ENCODE measurements at regions not wholly inside any gene's neighbourhood (a gene's known extent, or its start where the extent isn't known, plus 50 kb on each side); places are given as distances from the start of the nearest gene placed in this dataset.
"Not testable (repeated sequence)": the region's sequence is repeated elsewhere in the genome, so short reads cannot be mapped to it uniquely, and the experiment has no call there.

DNA sequence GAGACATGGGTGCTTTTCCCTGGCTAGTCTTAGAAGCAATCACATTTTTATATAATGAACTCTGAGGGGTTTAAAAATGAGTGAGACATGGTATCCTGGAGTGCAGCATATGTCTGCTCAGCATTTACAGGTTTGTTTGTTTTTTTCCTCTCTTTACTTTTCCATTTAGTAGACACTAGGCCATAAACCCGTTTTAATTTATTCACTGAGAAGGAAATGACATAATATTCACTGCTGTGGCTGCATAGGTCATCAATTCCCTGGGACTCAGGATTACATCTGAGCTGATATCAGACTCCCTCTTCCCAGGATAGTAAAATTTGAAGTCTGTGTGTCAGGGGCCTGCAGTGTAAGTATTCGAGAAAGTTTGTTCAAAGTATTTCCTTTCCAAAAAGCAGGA is 178.9 kb upstream of the SPRY1 start:
- Histone ChIP-seq H3K4me1 (ENCODE audit: control insufficient read depth, insufficient read depth, low read length) (no peaks in the 10 kb centered on the region), H3K4me3 (ENCODE audit: insufficient read depth, low read depth, low read length) (no peak overlapping the region), H3K36me3 (ENCODE audit: control insufficient read depth, insufficient read depth, low read length) (no peaks in the 10 kb centered on the region), H3K27me3 (ENCODE audit: control insufficient read depth, insufficient read depth, low read length, poor library complexity, severe bottlenecking) (no peaks in the 10 kb centered on the region), H3K27ac (ENCODE audit: insufficient read depth, low read depth, low read length, poor library complexity, severe bottlenecking) (no peak overlapping the region), H3K9me3 (ENCODE audit: control insufficient read depth, low read length) (no peaks in the 10 kb centered on the region)
- WGBS, 2 experiments = 94 to 95% methylated on average over 2 of the region's 2 CpGs

DNA sequence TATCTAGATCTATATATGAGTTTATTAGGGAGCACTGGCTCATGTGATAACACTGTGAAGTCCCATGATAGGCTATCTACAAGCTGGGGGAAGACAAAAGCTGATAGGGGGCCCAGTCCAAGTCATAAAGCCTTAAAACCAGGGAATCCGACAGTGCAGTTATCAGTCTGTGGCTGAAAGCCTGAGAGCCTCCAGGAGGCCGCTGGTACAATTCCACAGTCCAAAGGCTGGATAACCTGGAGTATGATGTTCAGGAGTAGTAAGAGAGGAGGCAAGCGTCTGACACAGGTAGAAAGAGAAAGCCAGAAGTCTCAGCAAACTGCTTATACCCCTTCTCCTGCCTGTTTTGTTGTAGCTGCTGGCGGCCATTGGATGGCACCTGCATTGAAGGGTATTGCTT is 177.6 kb upstream of the SPRY1 start:
- Histone ChIP-seq H3K4me1 (ENCODE audit: control insufficient read depth, insufficient read depth, low read length) (no peaks in the 10 kb centered on the region), H3K9me3 (ENCODE audit: control insufficient read depth, low read length) (no peaks in the 10 kb centered on the region), H3K4me3 (ENCODE audit: insufficient read depth, low read depth, low read length) (no peak overlapping the region), H3K36me3 (ENCODE audit: control insufficient read depth, insufficient read depth, low read length) (no peaks in the 10 kb centered on the region), H3K27ac (ENCODE audit: insufficient read depth, low read depth, low read length, poor library complexity, severe bottlenecking) (no peak overlapping the region), H3K27me3 (ENCODE audit: control insufficient read depth, insufficient read depth, low read length, poor library complexity, severe bottlenecking) (no peaks in the 10 kb centered on the region)
- WGBS, 2 experiments = 94 to 95% methylated on average over 4 of the region's 4 CpGs

DNA sequence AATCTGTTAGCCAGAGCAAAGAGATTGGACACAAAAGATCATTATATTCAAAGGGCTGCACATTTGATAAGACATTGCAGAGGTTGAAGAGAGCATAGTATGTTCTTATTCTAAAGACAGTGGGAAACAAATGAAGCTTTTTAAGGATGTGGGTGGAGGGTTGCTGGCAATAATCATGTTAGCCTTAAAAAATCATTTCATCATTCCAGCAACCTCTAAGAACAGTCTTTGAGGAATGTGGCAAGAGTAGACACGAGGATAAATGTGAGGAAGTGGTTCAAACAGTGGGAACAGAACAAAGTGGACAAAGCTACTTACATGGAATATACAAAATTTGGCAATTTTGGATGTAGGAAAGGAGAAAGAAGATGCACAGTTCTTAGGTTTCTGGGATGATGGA is 167.3 kb upstream of the SPRY1 start:
- no peak overlapping the region for H3K27ac ChIP-seq (ENCODE audit: insufficient read depth, low read depth, low read length, poor library complexity, severe bottlenecking)
- no peaks in the 10 kb centered on the region for H3K4me1 ChIP-seq (ENCODE audit: control insufficient read depth, insufficient read depth, low read length)
- H3K9me3 ChIP-seq (ENCODE audit: control insufficient read depth, low read length) = no peaks in the 10 kb centered on the region
- no peaks in the 10 kb centered on the region for H3K27me3 ChIP-seq (ENCODE audit: control insufficient read depth, insufficient read depth, low read length, poor library complexity, severe bottlenecking)
- 97 to 100% methylated on average over 1 of the region's 1 CpG for WGBS, 2 experiments
- no peaks in the 10 kb centered on the region for H3K36me3 ChIP-seq (ENCODE audit: control insufficient read depth, insufficient read depth, low read length)
- H3K4me3 ChIP-seq (ENCODE audit: insufficient read depth, low read depth, low read length) = no peak overlapping the region

DNA sequence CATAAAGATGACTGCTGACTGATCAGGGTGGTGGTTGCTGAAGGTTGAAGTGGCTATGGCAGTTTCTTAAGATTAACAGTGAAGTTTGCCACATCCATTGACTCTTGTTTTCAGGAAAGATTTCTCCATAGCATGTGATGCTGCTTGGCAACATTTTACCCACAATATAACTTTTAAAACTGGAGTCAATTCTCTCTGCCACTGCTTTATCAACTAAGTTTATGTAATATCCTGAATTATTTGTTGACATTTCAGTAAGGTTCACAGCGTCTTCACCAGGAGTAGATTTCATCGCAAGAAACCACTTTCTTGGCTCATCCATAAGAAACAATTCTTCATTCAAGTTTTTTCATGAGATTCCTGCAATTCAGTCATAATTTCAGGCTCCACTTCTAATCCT is 166.5 kb upstream of the SPRY1 start:
- H3K36me3 ChIP-seq (ENCODE audit: control insufficient read depth, insufficient read depth, low read length) = no peaks in the 10 kb centered on the region
- H3K4me1 ChIP-seq (ENCODE audit: control insufficient read depth, insufficient read depth, low read length) = no peaks in the 10 kb centered on the region
- no peaks in the 10 kb centered on the region for H3K27me3 ChIP-seq (ENCODE audit: control insufficient read depth, insufficient read depth, low read length, poor library complexity, severe bottlenecking)
- H3K9me3 ChIP-seq (ENCODE audit: control insufficient read depth, low read length) = no peaks in the 10 kb centered on the region
- no peak overlapping the region for H3K27ac ChIP-seq (ENCODE audit: insufficient read depth, low read depth, low read length, poor library complexity, severe bottlenecking)
- WGBS, 2 experiments = 89 to 95% methylated on average over 2 of the region's 2 CpGs
- H3K4me3 ChIP-seq (ENCODE audit: insufficient read depth, low read depth, low read length) = no peak overlapping the region

DNA sequence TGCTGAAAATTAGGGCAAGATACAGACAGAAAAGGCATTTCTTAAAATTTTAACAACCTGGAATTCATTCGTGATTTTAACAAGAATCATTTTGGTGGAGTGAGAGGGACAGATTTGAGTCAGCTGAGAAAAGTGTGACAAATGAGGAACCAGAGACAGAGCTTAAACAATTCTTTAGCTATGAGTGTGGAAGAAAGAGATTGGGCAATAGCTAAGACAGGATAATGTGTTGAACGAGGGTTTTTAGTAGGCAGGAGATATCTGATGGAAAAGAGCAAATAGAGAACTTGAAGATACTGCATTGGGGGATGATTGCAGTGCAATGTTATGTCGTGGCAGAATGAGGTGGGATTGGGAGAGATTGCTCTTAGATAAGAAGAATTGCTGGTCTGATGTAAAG is 164.2 kb upstream of the SPRY1 start:
- Histone ChIP-seq H3K9me3 (ENCODE audit: control insufficient read depth, low read length) (no peaks in the 10 kb centered on the region), H3K27ac (ENCODE audit: insufficient read depth, low read depth, low read length, poor library complexity, severe bottlenecking) (no peak overlapping the region), H3K27me3 (ENCODE audit: control insufficient read depth, insufficient read depth, low read length, poor library complexity, severe bottlenecking) (no peaks in the 10 kb centered on the region), H3K36me3 (ENCODE audit: control insufficient read depth, insufficient read depth, low read length) (no peaks in the 10 kb centered on the region), H3K4me1 (ENCODE audit: control insufficient read depth, insufficient read depth, low read length) (no peaks in the 10 kb centered on the region), H3K4me3 (ENCODE audit: insufficient read depth, low read depth, low read length) (no peak overlapping the region)
- WGBS, 2 experiments = 59 to 64% methylated on average over 3 of the region's 3 CpGs

DNA sequence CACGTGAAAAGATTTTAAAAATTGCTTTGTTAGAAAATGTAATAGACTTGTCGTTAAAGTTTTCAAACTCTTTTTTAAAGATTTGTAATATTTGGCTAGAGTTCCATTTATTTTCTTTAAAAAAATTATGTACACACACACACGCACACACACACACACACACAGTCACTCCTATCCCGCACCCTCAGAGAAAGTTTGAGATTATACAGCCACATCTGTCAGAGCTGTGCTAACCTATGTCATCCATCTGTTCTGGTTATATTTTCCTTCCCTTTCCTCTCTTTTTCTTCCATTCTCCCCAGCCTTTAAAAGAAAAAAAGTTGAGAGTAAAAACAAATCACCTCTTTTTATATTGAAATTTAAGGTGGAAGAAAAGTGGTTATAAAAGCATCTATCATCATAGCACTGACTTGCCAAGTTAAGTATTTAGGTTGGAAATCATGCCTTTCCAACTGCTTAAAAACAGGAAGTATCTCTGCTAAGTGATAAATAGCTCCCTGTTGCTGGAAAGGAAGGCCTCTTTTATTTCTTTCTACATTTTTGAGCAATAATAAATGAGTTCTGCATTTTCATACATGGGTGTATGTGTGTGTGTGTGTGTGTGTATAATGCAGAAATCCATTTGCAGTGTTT is 163.3 kb upstream of the SPRY1 start:
- Histone ChIP-seq H3K27me3 (ENCODE audit: control insufficient read depth, insufficient read depth, low read length, poor library complexity, severe bottlenecking) (no peaks in the 10 kb centered on the region), H3K27ac (ENCODE audit: insufficient read depth, low read depth, low read length, poor library complexity, severe bottlenecking) (no peak overlapping the region), H3K4me3 (ENCODE audit: insufficient read depth, low read depth, low read length) (no peak overlapping the region), H3K36me3 (ENCODE audit: control insufficient read depth, insufficient read depth, low read length) (no peaks in the 10 kb centered on the region), H3K9me3 (ENCODE audit: control insufficient read depth, low read length) (no peaks in the 10 kb centered on the region), H3K4me1 (ENCODE audit: control insufficient read depth, insufficient read depth, low read length) (no peaks in the 10 kb centered on the region)
- WGBS, 2 experiments = 76 to 79% methylated on average over 4 of the region's 4 CpGs

DNA sequence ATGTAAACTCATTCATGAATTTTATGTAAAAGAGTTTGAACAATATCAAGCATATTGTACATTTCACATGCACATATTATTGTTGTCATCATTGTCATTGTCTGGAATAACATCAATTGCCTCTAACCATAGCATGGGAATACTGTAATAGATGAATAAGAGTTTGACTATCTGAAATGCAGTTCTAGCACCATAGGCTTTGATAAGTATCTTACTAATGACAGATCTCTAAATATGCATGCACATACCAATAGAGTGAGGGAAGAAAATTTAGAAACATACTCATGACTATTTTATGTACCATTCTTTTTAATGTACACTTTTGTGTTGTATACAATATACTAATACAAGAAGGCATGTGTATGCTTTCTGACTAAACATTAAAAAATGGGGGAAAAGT is 161.6 kb upstream of the SPRY1 start:
- Histone ChIP-seq H3K27ac (ENCODE audit: insufficient read depth, low read depth, low read length, poor library complexity, severe bottlenecking) (no peak overlapping the region), H3K9me3 (ENCODE audit: control insufficient read depth, low read length) (no peaks in the 10 kb centered on the region), H3K36me3 (ENCODE audit: control insufficient read depth, insufficient read depth, low read length) (no peaks in the 10 kb centered on the region), H3K27me3 (ENCODE audit: control insufficient read depth, insufficient read depth, low read length, poor library complexity, severe bottlenecking) (no peaks in the 10 kb centered on the region), H3K4me1 (ENCODE audit: control insufficient read depth, insufficient read depth, low read length) (no peaks in the 10 kb centered on the region), H3K4me3 (ENCODE audit: insufficient read depth, low read depth, low read length) (no peak overlapping the region)

DNA sequence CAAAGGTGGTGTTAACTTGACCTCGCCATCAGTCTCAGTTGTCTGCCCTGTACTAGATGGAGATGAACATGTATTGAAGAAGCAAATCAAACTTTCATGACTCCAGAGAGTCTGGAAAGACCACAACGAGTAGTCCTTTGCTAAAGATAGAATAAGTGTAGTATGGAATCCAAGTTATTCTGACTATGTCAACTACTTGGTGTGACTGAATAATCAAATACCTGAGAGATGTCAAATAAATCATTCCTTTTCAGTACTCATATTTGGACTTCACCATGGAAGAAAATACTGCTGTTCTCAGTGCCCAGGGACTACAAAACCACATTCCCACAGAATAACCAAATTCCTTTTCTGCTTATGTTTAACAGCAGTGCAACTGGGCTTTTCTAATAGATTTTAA is 161.2 kb upstream of the SPRY1 start:
- no peaks in the 10 kb centered on the region for H3K27me3 ChIP-seq (ENCODE audit: control insufficient read depth, insufficient read depth, low read length, poor library complexity, severe bottlenecking)
- 92 to 97% methylated on average over 2 of the region's 2 CpGs for WGBS, 2 experiments

DNA sequence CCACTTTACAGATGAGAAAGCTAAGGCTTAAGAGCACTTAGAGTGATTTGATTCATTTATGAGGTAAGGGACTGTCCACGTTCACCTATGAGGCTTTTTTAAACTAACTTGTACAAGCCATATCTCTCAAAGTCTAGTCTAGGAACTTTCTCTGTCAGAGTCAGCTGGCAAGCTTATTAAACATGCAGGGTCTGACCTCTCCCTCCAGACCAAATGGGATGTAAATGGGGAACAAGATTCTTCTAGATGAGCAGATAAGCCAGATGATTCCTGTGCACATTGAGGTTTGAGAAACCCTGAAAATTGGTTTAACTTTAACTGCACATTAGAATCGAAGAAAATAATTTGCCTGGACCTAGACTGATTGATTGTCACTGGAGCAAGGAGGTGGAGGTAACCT is 160.0 kb upstream of the SPRY1 start:
- Histone ChIP-seq H3K27ac (ENCODE audit: insufficient read depth, low read depth, low read length, poor library complexity, severe bottlenecking) (no peak overlapping the region), H3K4me3 (ENCODE audit: insufficient read depth, low read depth, low read length) (no peak overlapping the region), H3K9me3 (ENCODE audit: control insufficient read depth, low read length) (no peaks in the 10 kb centered on the region), H3K27me3 (ENCODE audit: control insufficient read depth, insufficient read depth, low read length, poor library complexity, severe bottlenecking) (no peaks in the 10 kb centered on the region), H3K36me3 (ENCODE audit: control insufficient read depth, insufficient read depth, low read length) (no peaks in the 10 kb centered on the region), H3K4me1 (ENCODE audit: control insufficient read depth, insufficient read depth, low read length) (no peaks in the 10 kb centered on the region)
- WGBS, 2 experiments = 91% methylated on average over 2 of the region's 2 CpGs

More for the DNA sequence above, 161.2 kb upstream of the SPRY1 start:
- Histone ChIP-seq H3K4me3 (ENCODE audit: insufficient read depth, low read depth, low read length) (no peak overlapping the region), H3K36me3 (ENCODE audit: control insufficient read depth, insufficient read depth, low read length) (no peaks in the 10 kb centered on the region), H3K9me3 (ENCODE audit: control insufficient read depth, low read length) (no peaks in the 10 kb centered on the region), H3K4me1 (ENCODE audit: control insufficient read depth, insufficient read depth, low read length) (no peaks in the 10 kb centered on the region), H3K27ac (ENCODE audit: insufficient read depth, low read depth, low read length, poor library complexity, severe bottlenecking) (no peak overlapping the region)

DNA sequence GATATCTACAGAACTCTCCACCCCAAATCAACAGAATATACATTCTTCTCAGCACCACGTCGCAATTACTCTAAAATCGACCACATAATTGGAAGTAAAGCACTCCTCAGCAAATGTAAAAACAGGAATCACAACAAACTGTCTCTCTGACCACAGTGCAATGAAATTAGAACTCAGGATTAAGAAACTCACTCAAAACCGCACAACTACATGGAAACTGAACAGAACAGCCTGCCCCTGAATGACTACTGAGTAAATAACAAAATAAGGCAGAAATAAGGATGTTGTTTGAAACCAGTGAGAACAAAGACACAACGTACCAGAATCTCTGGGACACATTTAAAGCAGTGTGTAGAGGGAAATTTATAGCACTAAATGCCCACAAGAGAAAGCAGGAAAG is 156.3 kb upstream of the SPRY1 start:
- not testable (repeated sequence) for H3K27me3 ChIP-seq (ENCODE audit: control insufficient read depth, insufficient read depth, low read length, poor library complexity, severe bottlenecking); H3K36me3 ChIP-seq (ENCODE audit: control insufficient read depth, insufficient read depth, low read length); H3K27ac ChIP-seq (ENCODE audit: insufficient read depth, low read depth, low read length, poor library complexity, severe bottlenecking); H3K4me1 ChIP-seq (ENCODE audit: control insufficient read depth, insufficient read depth, low read length); H3K4me3 ChIP-seq (ENCODE audit: insufficient read depth, low read depth, low read length); H3K9me3 ChIP-seq (ENCODE audit: control insufficient read depth, low read length)
- 91 to 95% methylated on average over 5 of the region's 5 CpGs for WGBS, 2 experiments

DNA sequence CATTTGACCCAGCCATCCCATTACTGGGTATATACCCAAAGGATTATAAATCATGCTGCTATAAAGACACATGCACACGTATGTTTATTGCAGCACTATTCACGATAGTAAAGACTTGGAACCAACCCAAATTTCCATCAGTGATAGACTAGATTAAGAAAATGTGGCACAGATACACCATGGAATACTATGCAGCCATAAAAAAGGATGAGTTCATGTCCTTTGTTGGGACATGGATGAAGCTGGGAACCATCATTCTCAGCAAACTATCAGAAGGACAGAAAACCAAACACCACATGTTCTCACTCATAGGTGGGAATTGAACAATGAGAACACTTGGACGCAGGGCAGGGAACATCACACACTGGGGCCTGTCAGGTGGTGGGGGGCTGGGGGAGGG is 153.4 kb upstream of the SPRY1 start:
- H3K27me3 ChIP-seq (ENCODE audit: control insufficient read depth, insufficient read depth, low read length, poor library complexity, severe bottlenecking); H3K4me1 ChIP-seq (ENCODE audit: control insufficient read depth, insufficient read depth, low read length); H3K36me3 ChIP-seq (ENCODE audit: control insufficient read depth, insufficient read depth, low read length); H3K27ac ChIP-seq (ENCODE audit: insufficient read depth, low read depth, low read length, poor library complexity, severe bottlenecking); H3K9me3 ChIP-seq (ENCODE audit: control insufficient read depth, low read length); H3K4me3 ChIP-seq (ENCODE audit: insufficient read depth, low read depth, low read length): not testable (repeated sequence)
- WGBS, 2 experiments = 90 to 98% methylated on average over 2 to 3 of the region's 3 CpGs

All from ectodermal cell (in vitro differentiated cells).